ENCODE measurements at regions not wholly inside any gene's neighbourhood (a gene's known extent, or its start where the extent isn't known, plus 50 kb on each side); places are given as distances from the start of the nearest gene placed in this dataset.

- H3K4me3 ChIP-seq = no peak overlapping the region
- no peaks in the 10 kb centered on the region for H3K27me3 ChIP-seq (replicated peaks in 1 of 7)
- WGBS, 5 donors = 50 to 80% (median 74%) methylated on average over 1 of the region's 1 CpG
- no peaks in the 10 kb centered on the region for H3K36me3 ChIP-seq
- no peak for DNase-seq
- intact Hi-C loops (cut with DNase I; ENCODE audit: low total_unique reads) = no loop called here
- no peaks in the 10 kb centered on the region for H3K4me1 ChIP-seq
- no peak overlapping the region for H3K27ac ChIP-seq
- TF ChIP-seq POLR2A (IDR thresholded peaks at IDR 0.05) (no peak), POLR2AphosphoS5 (IDR thresholded peaks at IDR 0.05) (no peak)
- TF ChIP-seq, protein P1, sequence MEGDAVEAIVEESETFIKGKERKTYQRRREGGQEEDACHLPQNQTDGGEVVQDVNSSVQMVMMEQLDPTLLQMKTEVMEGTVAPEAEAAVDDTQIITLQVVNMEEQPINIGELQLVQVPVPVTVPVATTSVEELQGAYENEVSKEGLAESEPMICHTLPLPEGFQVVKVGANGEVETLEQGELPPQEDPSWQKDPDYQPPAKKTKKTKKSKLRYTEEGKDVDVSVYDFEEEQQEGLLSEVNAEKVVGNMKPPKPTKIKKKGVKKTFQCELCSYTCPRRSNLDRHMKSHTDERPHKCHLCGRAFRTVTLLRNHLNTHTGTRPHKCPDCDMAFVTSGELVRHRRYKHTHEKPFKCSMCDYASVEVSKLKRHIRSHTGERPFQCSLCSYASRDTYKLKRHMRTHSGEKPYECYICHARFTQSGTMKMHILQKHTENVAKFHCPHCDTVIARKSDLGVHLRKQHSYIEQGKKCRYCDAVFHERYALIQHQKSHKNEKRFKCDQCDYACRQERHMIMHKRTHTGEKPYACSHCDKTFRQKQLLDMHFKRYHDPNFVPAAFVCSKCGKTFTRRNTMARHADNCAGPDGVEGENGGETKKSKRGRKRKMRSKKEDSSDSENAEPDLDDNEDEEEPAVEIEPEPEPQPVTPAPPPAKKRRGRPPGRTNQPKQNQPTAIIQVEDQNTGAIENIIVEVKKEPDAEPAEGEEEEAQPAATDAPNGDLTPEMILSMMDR (IDR thresholded peaks at IDR 0.05 in 8 of 11, conservative IDR thresholded peaks at IDR 0.05 in 3 of 11) = no peak
- peaks cover 0 to 14% (median 8%) of the 10 kb centered on the region in 8 donors for H3K9me3 ChIP-seq
Observed at GRCh38 chr15:98484914-98485313, 163.4 kb upstream of the IGF1R start.

DNA sequence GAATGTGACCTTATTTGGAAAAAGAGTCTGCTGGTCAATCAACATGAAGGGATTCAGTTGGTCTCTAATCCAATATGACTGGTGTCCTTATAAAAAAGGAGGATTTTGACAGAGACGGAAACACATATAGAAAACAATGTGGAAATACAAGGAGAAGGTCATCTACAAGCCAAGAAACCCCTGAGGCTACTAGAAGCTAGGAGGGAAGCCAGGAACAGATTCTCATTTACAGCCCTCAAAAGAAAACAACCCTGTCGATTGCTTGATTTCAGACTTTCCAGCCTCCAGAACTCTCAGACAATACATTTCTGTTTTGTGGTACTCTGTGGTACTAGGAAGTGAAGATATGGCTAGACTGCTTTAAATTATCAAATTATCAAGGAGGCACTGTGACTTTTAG is 162.9 kb upstream of the IGF1R start:
- TF ChIP-seq POLR2A (IDR thresholded peaks at IDR 0.05) = no peak
- no peak for TF ChIP-seq POLR2AphosphoS5 (IDR thresholded peaks at IDR 0.05)
- TF ChIP-seq, protein P1 (IDR thresholded peaks at IDR 0.05 in 8 of 11, conservative IDR thresholded peaks at IDR 0.05 in 3 of 11) = no peak

DNA sequence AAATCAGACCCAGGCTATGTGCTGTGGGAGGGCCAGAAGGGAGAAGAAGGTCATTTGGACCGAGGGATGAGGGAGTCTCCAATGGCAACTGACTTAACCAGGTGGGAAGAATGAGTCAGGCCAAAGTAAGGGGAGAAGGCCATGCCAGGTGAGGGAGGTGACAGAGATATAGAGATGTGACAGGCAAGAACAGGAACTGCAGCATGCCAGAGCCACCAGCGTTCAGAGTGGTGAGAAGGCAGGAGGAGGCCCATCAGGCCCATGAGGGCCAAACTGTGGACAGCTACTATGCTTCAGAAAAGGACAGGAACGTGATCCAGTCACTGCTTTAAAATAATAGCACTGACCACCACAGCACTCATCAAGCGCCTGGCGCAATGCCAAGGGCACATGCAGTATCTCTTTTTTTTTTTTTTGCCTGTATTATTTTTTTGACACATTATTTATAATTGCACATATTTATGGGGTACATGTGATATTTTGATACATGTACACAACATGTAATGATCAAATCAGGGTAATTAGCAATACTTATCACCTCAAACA is 154.3 kb upstream of the IGF1R start:
- Histone ChIP-seq H3K27me3 (replicated peaks in 1 of 7) (no peaks in the 10 kb centered on the region), H3K9me3 (peaks cover 0 to 17% (median 6%) of the 10 kb centered on the region in 8 donors), H3K4me1 (no peaks in the 10 kb centered on the region), H3K4me3 (no peak overlapping the region), H3K36me3 (no peaks in the 10 kb centered on the region), H3K27ac (no peak overlapping the region)
- no peak for DNase-seq
- intact Hi-C loops (cut with DNase I; ENCODE audit: low total_unique reads) = no loop called here
- 76 to 83% (median 79%) methylated on average over 5 of the region's 5 CpGs for WGBS, 5 donors
- TF ChIP-seq POLR2AphosphoS5 (IDR thresholded peaks at IDR 0.05) = no peak
- TF ChIP-seq, protein P1 (IDR thresholded peaks at IDR 0.05 in 8 of 11, conservative IDR thresholded peaks at IDR 0.05 in 3 of 11) = no peak
- TF ChIP-seq POLR2A (IDR thresholded peaks at IDR 0.05) = no peak

More for the DNA sequence above, 162.9 kb upstream of the IGF1R start:
- DNase-seq = no peak
- Histone ChIP-seq H3K4me3 (no peak overlapping the region), H3K27me3 (replicated peaks in 1 of 7) (no peaks in the 10 kb centered on the region), H3K9me3 (peaks cover 0 to 14% (median 8%) of the 10 kb centered on the region in 8 donors), H3K36me3 (no peaks in the 10 kb centered on the region), H3K27ac (no peak overlapping the region), H3K4me1 (no peaks in the 10 kb centered on the region)
- intact Hi-C loops (cut with DNase I; ENCODE audit: low total_unique reads) = no loop called here
- 78 to 92% (median 84%) methylated on average over 2 of the region's 2 CpGs for WGBS, 5 donors

- 60 to 92% (median 70%) methylated on average over 1 of the region's 1 CpG for WGBS, 5 donors
- H3K36me3 ChIP-seq = no peaks in the 10 kb centered on the region
- TF ChIP-seq, protein P1 (IDR thresholded peaks at IDR 0.05 in 8 of 11, conservative IDR thresholded peaks at IDR 0.05 in 3 of 11) = no peak
- TF ChIP-seq POLR2AphosphoS5 (IDR thresholded peaks at IDR 0.05) (no peak), POLR2A (IDR thresholded peaks at IDR 0.05) (no peak)
- peaks cover 0 to 24% (median 20%) of the 10 kb centered on the region in 8 donors for H3K9me3 ChIP-seq
- H3K27ac ChIP-seq = no peak overlapping the region
- H3K4me1 ChIP-seq = peaks cover 0 to 8% (median 0%) of the 10 kb centered on the region in 6 donors
- no peak overlapping the region for H3K4me3 ChIP-seq
- DNase-seq = no peak
- intact Hi-C loops (cut with DNase I; ENCODE audit: low total_unique reads) = no loop called here
- peaks cover 0 to 58% (median 0%) of the 10 kb centered on the region in 7 donors for H3K27me3 ChIP-seq (replicated peaks in 1 of 7)
Observed at GRCh38 chr15:98501192-98501591, 147.1 kb upstream of the IGF1R start.

All from spleen (tissue), 11 donors.